CD14-positive monocyte (primary cell): ENCODE measurements at regions not wholly inside any gene's neighbourhood (a gene's known extent, or its start where the extent isn't known, plus 50 kb on each side); places are given as distances from the start of the nearest gene placed in this dataset.

Source experiments
- DNase-seq, 3 donors: peaks; one replicate each; pipeline ENCODE4 v3.0.0-alpha.2; 2011 to 2022
- H2AFZ ChIP-seq: 2 replicates; pipeline ENCODE4 v1.6.0; 2012; ENCODE audit warnings: mild to moderate bottlenecking, low read depth, low read length, inconsistent platforms; ENCODE audit not compliant: insufficient read depth, poor library complexity, severe bottlenecking
- H3K27ac ChIP-seq, 2 donors: 1 replicate in 1 of 2; 2 replicates in 1 of 2; pipeline ENCODE4 v1.5.1; 2012 to 2013; ENCODE audit warnings: low read length in 2 of 2, control low read depth in 1 of 2, inconsistent platforms in 1 of 2, low read depth in 1 of 2, mild to moderate bottlenecking in 1 of 2
- H3K27me3 ChIP-seq, 2 donors: one replicate each; pipeline versions ENCODE4 v1.6.0 to v1.6.1; 2011 to 2013; ENCODE audit warnings: low read length in 2 of 2; ENCODE audit not compliant: control insufficient read depth in 2 of 2, insufficient read depth in 2 of 2
- H3K36me3 ChIP-seq, 2 donors: replicated peaks in 1 of 2; 1 replicate in 1 of 2; 2 replicates in 1 of 2; pipeline versions ENCODE4 v1.5.1 to v1.6.1; 2012 to 2013; ENCODE audit warnings: low read length in 2 of 2, control low read depth in 1 of 2, inconsistent platforms in 1 of 2, mild to moderate bottlenecking in 1 of 2; ENCODE audit not compliant: insufficient read depth in 2 of 2, control insufficient read depth in 1 of 2
- H3K4me1 ChIP-seq, 2 donors: 1 replicate in 1 of 2; 2 replicates in 1 of 2; pipeline versions ENCODE4 v1.5.1 to v1.6.1; 2012 to 2013; ENCODE audit warnings: low read length in 2 of 2, control low read depth in 1 of 2, inconsistent platforms in 1 of 2, mild to moderate bottlenecking in 1 of 2, moderate library complexity in 1 of 2; ENCODE audit not compliant: insufficient read depth in 2 of 2, control insufficient read depth in 1 of 2
- H3K4me2 ChIP-seq: replicated peaks from 2 replicates; pipeline ENCODE3; 2012; ENCODE audit warnings: low read length, moderate library complexity, mild to moderate bottlenecking; ENCODE audit not compliant: poor library complexity, severe bottlenecking; ENCODE audit errors: extremely low read depth
- H3K4me3 ChIP-seq, 3 experiments: fragments of 200-600 bp in 1 of 3; sonication (generic) in 1 of 3; replicated peaks in 1 of 3; 1 replicate in 2 of 3; 2 replicates in 1 of 3; pipeline ENCODE4 v1.5.1; 2011 to 2013; ENCODE audit warnings: low read length in 3 of 3, mild to moderate bottlenecking in 3 of 3, control low read depth in 2 of 3, low read depth in 2 of 3, inconsistent platforms in 1 of 3, moderate library complexity in 1 of 3
- H3K79me2 ChIP-seq: 2 replicates; pipeline ENCODE4 v1.6.0; 2012; ENCODE audit warnings: mild to moderate bottlenecking, control low read depth, inconsistent platforms, low read length, moderate library complexity; ENCODE audit not compliant: insufficient read depth
- H3K9ac ChIP-seq: 2 replicates; pipeline ENCODE4 v1.6.0; 2017; ENCODE audit warnings: low read length, mild to moderate bottlenecking; ENCODE audit not compliant: insufficient read depth, poor library complexity, severe bottlenecking
- H3K9me3 ChIP-seq, 2 donors: replicated peaks in 1 of 2; 1 replicate in 1 of 2; 2 replicates in 1 of 2; pipeline versions ENCODE4 v1.5.1 to v1.6.1; 2012 to 2013; ENCODE audit warnings: low read length in 2 of 2, control low read depth in 1 of 2; ENCODE audit not compliant: control insufficient read depth in 1 of 2, insufficient read depth in 1 of 2
- H4K20me1 ChIP-seq: 2 replicates; pipeline ENCODE4 v1.6.0; 2012; ENCODE audit warnings: mild to moderate bottlenecking, low read length, control low read depth, moderate library complexity; ENCODE audit not compliant: insufficient read depth
- H3K27ac Mint-ChIP-seq, 7 donors: one replicate each; pipeline ENCODE4 v1.8.0; 2020; ENCODE audit warnings: mild to moderate bottlenecking in 7 of 7, mixed read lengths in 7 of 7, moderate library complexity in 6 of 7, inconsistent platforms in 2 of 7
- H3K27me3 Mint-ChIP-seq, 3 donors: one replicate each; pipeline ENCODE4 v1.8.0; 2021 to 2022; ENCODE audit warnings: low read depth in 3 of 3, mild to moderate bottlenecking in 3 of 3, mixed read lengths in 3 of 3, moderate library complexity in 3 of 3, inconsistent platforms in 1 of 3
- H3K36me3 Mint-ChIP-seq, 2 donors: one replicate each; pipeline ENCODE4 v1.8.0; 2020; ENCODE audit warnings: mixed read lengths in 2 of 2, inconsistent platforms in 1 of 2, mild to moderate bottlenecking in 1 of 2
- H3K4me1 Mint-ChIP-seq: one replicate; pipeline ENCODE4 v1.8.0; 2020; ENCODE audit warnings: mild to moderate bottlenecking, mixed read lengths
- H3K4me3 Mint-ChIP-seq, 2 donors: one replicate each; pipeline ENCODE4 v1.8.0; 2020; ENCODE audit warnings: mild to moderate bottlenecking in 2 of 2, mixed read lengths in 2 of 2, moderate library complexity in 1 of 2
- H3K9me3 Mint-ChIP-seq, 7 donors: one replicate each; pipeline ENCODE4 v1.8.0; 2020 to 2022; ENCODE audit warnings: mixed read lengths in 7 of 7, mild to moderate bottlenecking in 6 of 7, moderate library complexity in 6 of 7, inconsistent platforms in 2 of 7
- CTCF ChIP-seq: fragments of 200-600 bp; IDR thresholded peaks from one replicate; pipeline ENCODE4 v1.8.0; 2022; ENCODE audit warnings: antibody characterized with exemption, mild to moderate bottlenecking
- WGBS: methylation state at CpG from one replicate; pipeline ENCODE4 v1.1.5; 2013; ENCODE audit warnings: missing lambda C conversion rate; ENCODE audit not compliant: insufficient coverage; 5-methylcytosine and 5-hydroxymethylcytosine counted together
- intact Hi-C, 2 donors: fragments of 100-400 bp; cut with micrococcal nuclease; formaldehyde crosslinking; loops; one replicate each; pipeline versions ENCODE4 v1.15.0 to v1.15.1; 2023

DNA sequence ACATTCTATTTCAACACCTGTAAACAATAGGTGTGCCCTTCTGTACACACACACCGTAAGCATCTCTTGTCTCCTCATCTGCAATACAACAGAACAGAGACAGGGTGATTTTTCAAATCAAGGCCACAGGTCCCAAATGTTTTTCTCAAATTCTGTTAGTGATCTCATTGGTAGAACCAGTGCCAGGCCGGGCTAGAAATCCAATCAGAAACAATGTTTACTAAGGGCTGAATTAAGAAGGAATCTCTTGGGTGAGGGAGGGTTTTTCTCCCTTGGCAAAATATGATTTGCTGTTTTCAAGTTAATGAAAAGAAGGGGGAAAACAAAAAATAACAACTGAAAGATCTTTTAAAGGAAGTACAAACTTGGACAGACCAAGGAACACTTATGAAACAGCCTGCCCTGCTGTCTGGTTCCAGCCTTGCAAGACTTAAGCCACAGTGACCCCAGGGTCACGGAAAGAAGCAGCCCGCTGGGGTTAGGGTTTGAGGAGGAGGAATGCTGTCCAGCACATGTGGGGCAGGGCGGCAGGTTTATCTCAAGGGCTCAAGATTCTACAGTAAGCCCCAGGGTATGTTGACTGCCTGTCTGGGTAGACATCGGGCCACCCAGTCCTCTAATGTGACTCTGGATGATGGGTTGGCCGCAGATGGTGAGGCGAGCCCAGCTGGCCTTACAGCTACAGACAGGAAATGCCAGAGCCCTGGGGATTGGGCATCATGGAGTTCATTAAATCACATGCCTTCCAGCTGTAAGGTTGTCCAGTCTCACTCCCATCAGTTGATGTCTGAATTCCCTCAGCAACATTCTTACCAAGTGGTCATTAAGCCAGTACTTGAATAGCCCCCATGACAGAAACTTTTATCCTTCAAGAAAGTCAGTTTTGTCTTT, 73.3 kb upstream of the SLC44A3 start:
- no peak overlapping the region for H3K4me3 Mint-ChIP-seq
- Histone ChIP-seq H3K4me1 (peaks cover 17 to 22% of the 10 kb centered on the region in 2 donors), H3K4me2 (no peak overlapping the region), H2AFZ (peak overlapping the region; percentile 60), H3K27ac (no peak overlapping the region), H4K20me1 (no peaks in the 10 kb centered on the region), H3K27me3 (no peaks in the 10 kb centered on the region), H3K79me2 (no peaks in the 10 kb centered on the region), H3K9ac (no peak overlapping the region), H3K4me3 (no peak overlapping the region), H3K36me3 (no peaks in the 10 kb centered on the region), H3K9me3 (peaks cover 0 to 5% of the 10 kb centered on the region in 2 donors)
- H3K27ac Mint-ChIP-seq, result peak overlapping the region in 5 of 7 donors; percentile 5 to 66 (median 27)
- peaks cover 0 to 2% (median 2%) of the 10 kb centered on the region in 3 donors for H3K27me3 Mint-ChIP-seq
- DNase-seq, result peak in 1 of 3 donors; percentile 23
- H3K9me3 Mint-ChIP-seq, result peaks cover 0 to 7% (median 4%) of the 10 kb centered on the region in 7 donors
- peaks cover 25% of the 10 kb centered on the region for H3K4me1 Mint-ChIP-seq
- 68% methylated on average over 6 of the region's 8 CpGs for WGBS
- H3K36me3 Mint-ChIP-seq, result peaks cover 0 to 3% of the 10 kb centered on the region in 2 donors
- no peak for TF ChIP-seq CTCF
- intact Hi-C loops, result loop anchor here in 1 of 2 donors (10.0 kb wide), 1 partner anchor 72 kb away; no protein-coding TSS in a partner anchor

- peaks cover 24 to 33% of the 10 kb centered on the region in 2 donors for H3K4me1 ChIP-seq
- H3K36me3 ChIP-seq, result no peaks in the 10 kb centered on the region
- H3K27me3 ChIP-seq, result no peaks in the 10 kb centered on the region
- Mint-ChIP-seq H3K4me1 (peaks cover 36% of the 10 kb centered on the region), H3K27me3 (peaks cover 0 to 2% (median 2%) of the 10 kb centered on the region in 3 donors), H3K36me3 (peaks cover 0 to 3% of the 10 kb centered on the region in 2 donors), H3K27ac (peak overlapping the region in 1 of 7 donors; percentile 14), H3K4me3 (no peak overlapping the region), H3K9me3 (peaks cover 0 to 7% (median 1%) of the 10 kb centered on the region in 7 donors)
- no peak for TF ChIP-seq CTCF
- no peak overlapping the region for H3K9ac ChIP-seq
- DNase-seq, result no peak
- H4K20me1 ChIP-seq, result no peaks in the 10 kb centered on the region
- no peak overlapping the region for H2AFZ ChIP-seq
- H3K79me2 ChIP-seq, result no peaks in the 10 kb centered on the region
- H3K4me2 ChIP-seq, result no peak overlapping the region
- no peak overlapping the region for H3K4me3 ChIP-seq
- intact Hi-C loops, result loop anchor here in 1 of 2 donors (10.0 kb wide), 1 partner anchor 71 kb away; no protein-coding TSS in a partner anchor
- no peak overlapping the region for H3K27ac ChIP-seq
- peaks cover 0 to 5% of the 10 kb centered on the region in 2 donors for H3K9me3 ChIP-seq
Observed at GRCh38 chr1:94745742-94746141, 74.4 kb upstream of the SLC44A3 start.
